Naive thymus-derived CD8-positive, alpha-beta T cell (primary cell): ENCODE measurements at regions not wholly inside any gene's neighbourhood (a gene's known extent, or its start where the extent isn't known, plus 50 kb on each side); places are given as distances from the start of the nearest gene placed in this dataset.

Experiments
- ATAC-seq, 2 donors: fragments of 150-1000 bp; cut with Tn5 transposase in 1 of 2; sonication (Bioruptor Pico), chemical (Tn5 transposase) in 1 of 2; 1 replicate in 1 of 2; 2 replicates in 1 of 2; pipeline ENCODE4 v1.10.0; 2021; ENCODE audit warnings: mild to moderate bottlenecking in 2 of 2, moderate library complexity in 2 of 2
- POLR2A ChIA-PET: fragments of 350-600 bp; sonication (Branson Sonifier 250); formaldehyde crosslinking; loops from one replicate; lab custom pipeline; 2021; ENCODE audit warnings: antibody characterized with exemption; lab: Charles Lee
- DNase-seq, 10 donors: peaks; one replicate each; pipeline versions ENCODE4 v3.0.0 to v3.0.0-alpha.2; 2020 to 2022
- H3K27ac Mint-ChIP-seq, 10 donors: one replicate each; pipeline ENCODE4 v1.8.0; 2020 to 2022; ENCODE audit warnings: mild to moderate bottlenecking in 10 of 10, mixed read lengths in 10 of 10, moderate library complexity in 4 of 10, inconsistent platforms in 1 of 10
- H3K27me3 Mint-ChIP-seq, 5 donors: one replicate each; pipeline ENCODE4 v1.8.0; 2021 to 2022; ENCODE audit warnings: mixed read lengths in 5 of 5
- H3K36me3 Mint-ChIP-seq, 3 donors: one replicate each; pipeline ENCODE4 v1.8.0; 2020 to 2022; ENCODE audit warnings: mixed read lengths in 3 of 3, mild to moderate bottlenecking in 2 of 3, inconsistent platforms in 1 of 3
- H3K4me1 Mint-ChIP-seq, 4 donors: one replicate each; pipeline ENCODE4 v1.8.0; 2021 to 2022; ENCODE audit warnings: mixed read lengths in 4 of 4
- H3K4me3 Mint-ChIP-seq, 10 donors: one replicate each; pipeline ENCODE4 v1.8.0; 2020 to 2022; ENCODE audit warnings: mild to moderate bottlenecking in 10 of 10, mixed read lengths in 10 of 10, moderate library complexity in 6 of 10, inconsistent platforms in 1 of 10
- H3K9me3 Mint-ChIP-seq, 9 donors: one replicate each; pipeline ENCODE4 v1.8.0; 2020 to 2022; ENCODE audit warnings: mixed read lengths in 9 of 9, mild to moderate bottlenecking in 3 of 9, inconsistent platforms in 1 of 9, moderate library complexity in 1 of 9

DNA sequence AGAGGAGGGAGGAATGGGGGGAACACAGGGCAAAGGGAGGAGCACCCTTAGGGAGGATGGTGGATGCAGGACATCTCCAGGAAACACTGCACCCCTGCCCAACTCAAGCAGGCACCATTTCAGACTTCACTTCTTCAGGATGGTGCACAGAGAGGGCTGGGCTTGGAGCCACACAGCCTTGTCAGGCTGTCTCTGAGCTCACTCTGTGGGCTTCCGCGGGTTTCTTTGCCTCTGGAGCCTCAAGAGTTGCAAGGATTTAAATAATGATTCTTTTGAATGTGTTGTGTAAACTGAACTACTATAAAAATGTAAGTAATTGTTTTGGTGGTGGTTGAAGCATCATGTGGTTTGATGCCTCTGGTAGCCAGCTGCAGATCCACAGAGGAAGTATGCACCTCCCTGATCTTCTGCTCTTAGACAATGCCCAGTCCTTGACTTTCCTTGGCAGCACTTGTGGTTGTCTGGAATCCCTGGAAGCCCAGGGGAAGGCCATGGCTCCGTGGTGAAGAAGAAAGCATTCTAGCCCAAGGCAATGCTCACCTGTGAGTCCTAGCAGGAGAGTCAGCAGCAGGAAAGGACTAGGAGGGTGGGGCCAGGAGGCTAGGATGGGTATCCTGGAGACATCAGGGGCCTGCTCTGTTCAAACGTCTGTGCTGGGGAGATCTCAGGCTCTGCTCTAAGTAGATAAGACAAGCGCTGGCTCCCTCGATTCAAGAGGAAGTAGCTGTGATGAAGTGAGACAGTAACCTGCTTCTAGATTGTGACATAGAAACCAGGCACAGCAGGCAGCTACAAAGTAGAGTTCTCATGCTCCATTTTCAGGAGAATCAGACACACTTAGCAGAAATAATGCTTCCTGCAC, 50.2 kb upstream of the SIRPG start:
- POLR2A ChIA-PET: interaction anchor here (0.5 to 1.5 kb wide), 5 partner anchors 34 to 51 kb away, joined by 3 to 5 read pairs (median 3); no protein-coding TSS in a partner anchor
- Mint-ChIP-seq H3K36me3 (peaks cover 0 to 11% (median 5%) of the 10 kb centered on the region in 3 donors), H3K27me3 (no peaks in the 10 kb centered on the region), H3K4me3 (peak overlapping the region; percentile 2 to 79 (median 70)), H3K4me1 (peaks cover 16 to 41% (median 25%) of the 10 kb centered on the region in 4 donors), H3K9me3 (peaks cover 2 to 16% (median 5%) of the 10 kb centered on the region in 9 donors), H3K27ac (peak overlapping the region; percentile 72 to 96 (median 91))
- peak in 3 of 10 donors; percentile 15 to 35 (median 34) for DNase-seq
- ATAC-seq: peak; percentile 78 to 82
